GM13977 (cell line): ENCODE measurements at regions not wholly inside any gene's neighbourhood (a gene's known extent, or its start where the extent isn't known, plus 50 kb on each side); places are given as distances from the start of the nearest gene placed in this dataset.

ENCODE experiments used
- DNase-seq: peaks from one replicate; pipeline ENCODE4 v3.0.0; 2012; ENCODE audit warnings: low spot score
- CTCF ChIP-seq: IDR thresholded peaks from 2 replicates; pipeline ENCODE4 v1.5.1; 2012; ENCODE audit warnings: mild to moderate bottlenecking, control low read depth; ENCODE audit not compliant: insufficient read depth; ENCODE audit errors: extremely low read depth, missing control alignments
- in situ Hi-C: fragments of 300-500 bp; cut with MboI; formaldehyde crosslinking; loops from one replicate; pipeline ENCODE4 v1.12.0; 2022; ENCODE audit warnings: low sequenced_read_pairs, low pct_unique_long_range_greater_than_20kb, mixed read lengths, inconsistent platforms; ENCODE audit not compliant: unreplicated experiment

- no peak for DNase-seq
- in situ Hi-C loops, result no loop called here
- no peak for TF ChIP-seq CTCF
Measured at GRCh38 chr10:78591066-78591465, 477.7 kb upstream of the ZMIZ1 start.

GRCh38 chr10:78594559-78595268, 474.1 kb upstream of the ZMIZ1 start:
- no peak for TF ChIP-seq CTCF
- in situ Hi-C loops, result no loop called here
- DNase-seq, result no peak

GRCh38 chr10:78595269-78595619, 473.5 kb upstream of the ZMIZ1 start:
- no peak for TF ChIP-seq CTCF
- in situ Hi-C loops, result no loop called here
- DNase-seq, result no peak

- no peak for TF ChIP-seq CTCF
- DNase-seq, result no peak
- in situ Hi-C loops, result no loop called here
Measured at GRCh38 chr10:78596556-78596955, 472.2 kb upstream of the ZMIZ1 start.

GRCh38 chr10:78597796-78598555, 470.8 kb upstream of the ZMIZ1 start:
- TF ChIP-seq CTCF, result no peak
- no peak for DNase-seq
- in situ Hi-C loops, result no loop called here

GRCh38 chr10:78599122-78599853, 469.5 kb upstream of the ZMIZ1 start:
- DNase-seq, result no peak
- TF ChIP-seq CTCF, result no peak
- in situ Hi-C loops, result no loop called here
